IMR-90 (cell line): ENCODE measurements at regions not wholly inside any gene's neighbourhood (a gene's known extent, or its start where the extent isn't known, plus 50 kb on each side); places are given as distances from the start of the nearest gene placed in this dataset.

Experiments
- ATAC-seq: fragments of 200-7000 bp; cut with Tn5 transposase; 2 replicates; pipeline ENCODE4 v1.9.1; 2020; ENCODE audit warnings: low read depth, mild to moderate bottlenecking, moderate library complexity
- BruUV-seq: library from RNA; stranded (reverse); fragments of 400-500 nt; replicated peaks from 2 replicates; lab custom pipeline; 2021; lab: Mats Ljungman, UMichigan
- CTCF ChIA-PET: fragments of 300-600 bp; formaldehyde crosslinking; extraction: SDS; loops from one replicate; lab custom pipeline; 2021; ENCODE audit warnings: antibody characterized with exemption; lab: Yijun Ruan, JAX
- POLR2A ChIA-PET: fragments of 300-600 bp; sonication (Branson Sonifier 250); formaldehyde crosslinking; loops from one replicate; lab custom pipeline; 2022; ENCODE audit warnings: antibody characterized with exemption; ENCODE audit not compliant: unreplicated experiment; lab: Charles Lee
- DNase-seq: peaks from one replicate; pipeline ENCODE4 v3.0.0; 2013
- H2AFZ ChIP-seq: replicated peaks from 2 replicates; pipeline ENCODE3; 2013; ENCODE audit warnings: low read length, mild to moderate bottlenecking; ENCODE audit not compliant: poor library complexity
- H2AK5ac ChIP-seq: 2 replicates; pipeline ENCODE4 v1.6.1; 2013; ENCODE audit warnings: low read depth, low read length, inconsistent platforms
- H2AK9ac ChIP-seq: replicated peaks from 2 replicates; pipeline ENCODE3; 2013; ENCODE audit warnings: mild to moderate bottlenecking, low read depth, low read length, moderate library complexity; ENCODE audit not compliant: poor library complexity
- H2BK120ac ChIP-seq: 2 replicates; pipeline ENCODE4 v1.6.1; 2013; ENCODE audit warnings: low read depth, low read length, inconsistent platforms
- H2BK15ac ChIP-seq: 3 replicates; pipeline ENCODE4 v1.6.1; 2013; ENCODE audit warnings: low read depth, low read length, inconsistent platforms
- H2BK20ac ChIP-seq: 2 replicates; pipeline ENCODE4 v1.6.1; 2013; ENCODE audit warnings: low read depth, mild to moderate bottlenecking, inconsistent platforms, low read length, moderate library complexity
- H2BK5ac ChIP-seq: 2 replicates; pipeline ENCODE4 v1.6.1; 2013; ENCODE audit warnings: mild to moderate bottlenecking, low read depth, low read length, inconsistent platforms; ENCODE audit not compliant: poor library complexity, severe bottlenecking
- H3K14ac ChIP-seq: replicated peaks from 2 replicates; pipeline ENCODE4 v1.6.1; 2013; ENCODE audit warnings: low read depth, low read length, inconsistent platforms
- H3K18ac ChIP-seq: 2 replicates; pipeline ENCODE4 v1.6.1; 2013; ENCODE audit warnings: low read depth, low read length, control low read depth
- H3K23ac ChIP-seq: 2 replicates; pipeline ENCODE4 v1.6.1; 2013; ENCODE audit warnings: low read depth, low read length, inconsistent platforms
- H3K27ac ChIP-seq: 2 replicates; pipeline ENCODE4 v1.5.1; 2013; ENCODE audit warnings: mild to moderate bottlenecking, control low read depth, low read length; ENCODE audit not compliant: insufficient read depth
- H3K27me3 ChIP-seq: 2 replicates; pipeline ENCODE4 v1.6.1; 2013; ENCODE audit warnings: low read length; ENCODE audit not compliant: control insufficient read depth, insufficient read depth
- H3K36me3 ChIP-seq: 2 replicates; pipeline ENCODE4 v1.6.1; 2013; ENCODE audit warnings: low read length, mixed read lengths; ENCODE audit not compliant: control insufficient read depth, insufficient read depth
- H3K4ac ChIP-seq: 2 replicates; pipeline ENCODE4 v1.6.1; 2013; ENCODE audit warnings: low read depth, low read length, inconsistent platforms
- H3K4me1 ChIP-seq: 2 replicates; pipeline ENCODE4 v1.6.1; 2013; ENCODE audit warnings: low read length, mixed read lengths; ENCODE audit not compliant: control insufficient read depth, insufficient read depth
- H3K4me2 ChIP-seq: 2 replicates; pipeline ENCODE4 v1.6.1; 2013; ENCODE audit warnings: low read depth, mild to moderate bottlenecking, control low read depth, low read length, moderate library complexity
- H3K4me3 ChIP-seq: 2 replicates; pipeline ENCODE4 v1.5.1; 2013; ENCODE audit warnings: low read depth, mild to moderate bottlenecking, control low read depth, low read length, moderate library complexity; ENCODE audit not compliant: insufficient read depth
- H3K56ac ChIP-seq: 2 replicates; pipeline ENCODE4 v1.6.1; 2013; ENCODE audit warnings: low read length, inconsistent platforms; ENCODE audit not compliant: insufficient read depth; ENCODE audit errors: extremely low read depth
- H3K79me1 ChIP-seq, 2 experiments: 2 replicates each; pipeline ENCODE4 v1.6.1; 2013; ENCODE audit warnings: low read length in 2 of 2, inconsistent platforms in 1 of 2, low read depth in 1 of 2
- H3K9ac ChIP-seq: 2 replicates; pipeline ENCODE4 v1.6.1; 2013; ENCODE audit warnings: low read depth, low read length, control low read depth
- H3K9me1 ChIP-seq: 2 replicates; pipeline ENCODE4 v1.6.1; 2013; ENCODE audit warnings: low read length, inconsistent platforms; ENCODE audit not compliant: insufficient read depth
- H3K9me3 ChIP-seq: 2 replicates; pipeline ENCODE4 v1.6.1; 2013; ENCODE audit warnings: low read length; ENCODE audit not compliant: control insufficient read depth, insufficient read depth
- H4K20me1 ChIP-seq: 2 replicates; pipeline ENCODE4 v1.6.1; 2013; ENCODE audit warnings: low read length, inconsistent platforms; ENCODE audit not compliant: insufficient read depth
- H4K5ac ChIP-seq: 2 replicates; pipeline ENCODE4 v1.6.1; 2013; ENCODE audit warnings: mild to moderate bottlenecking, low read depth, low read length, control low read depth
- H4K8ac ChIP-seq, 2 experiments: 2 replicates each; pipeline ENCODE4 v1.6.1; 2013; ENCODE audit warnings: low read depth in 2 of 2, low read length in 2 of 2, control low read depth in 1 of 2, inconsistent platforms in 1 of 2
- H4K91ac ChIP-seq: 2 replicates; pipeline ENCODE4 v1.6.1; 2013; ENCODE audit warnings: low read depth, low read length, inconsistent platforms; ENCODE audit not compliant: insufficient read depth
- BHLHE40 ChIP-seq: fragments of 150-350 bp; IDR thresholded peaks from 2 replicates; pipeline ENCODE4 v1.6.1; 2016; ENCODE audit warnings: mild to moderate bottlenecking, low read depth, low read length
- CEBPB ChIP-seq: IDR thresholded peaks from 2 replicates; pipeline ENCODE4 v1.6.1; 2012; ENCODE audit warnings: low read depth, low read length, improper control_type of control experiment
- CHD1 ChIP-seq: IDR thresholded peaks from 2 replicates; pipeline ENCODE4 v1.6.1; 2012; ENCODE audit warnings: low read depth, low read length, improper control_type of control experiment
- FOS ChIP-seq: fragments of 150-350 bp; IDR thresholded peaks from 2 replicates; pipeline ENCODE4 v1.6.1; 2016; ENCODE audit warnings: low read depth, low read length
- MAFK ChIP-seq: IDR thresholded peaks from 2 replicates; pipeline ENCODE4 v1.6.1; 2012; ENCODE audit warnings: low read depth, low read length, improper control_type of control experiment
- MAZ ChIP-seq: IDR thresholded peaks from 2 replicates; pipeline ENCODE4 v1.6.1; 2012; ENCODE audit warnings: low read depth, mild to moderate bottlenecking, low read length, improper control_type of control experiment, moderate library complexity, borderline replicate concordance
- MXI1 ChIP-seq: IDR thresholded peaks from 2 replicates; pipeline ENCODE4 v1.6.1; 2012; ENCODE audit warnings: low read depth, mild to moderate bottlenecking, low read length, moderate library complexity, borderline replicate concordance
- NFE2L2 ChIP-seq: fragments of 150-350 bp; IDR thresholded peaks from 2 replicates; pipeline ENCODE4 v1.6.1; 2016; ENCODE audit warnings: low read depth, mild to moderate bottlenecking, low read length
- POLR2A ChIP-seq: IDR thresholded peaks from 2 replicates; pipeline ENCODE4 v1.6.1; 2012; ENCODE audit warnings: mild to moderate bottlenecking, low read depth, low read length
- RAD21 ChIP-seq: IDR thresholded peaks from 2 replicates; pipeline ENCODE4 v1.6.1; 2012; ENCODE audit warnings: low read length, improper control_type of control experiment
- RCOR1 ChIP-seq: IDR thresholded peaks from 2 replicates; pipeline ENCODE4 v1.6.1; 2012; ENCODE audit warnings: mild to moderate bottlenecking, low read length, improper control_type of control experiment; ENCODE audit not compliant: insufficient replicate concordance
- RFX5 ChIP-seq: IDR thresholded peaks from 2 replicates; pipeline ENCODE4 v1.8.0; 2012; ENCODE audit warnings: low read depth, mild to moderate bottlenecking, low read length, moderate library complexity
- SMC3 ChIP-seq: fragments of 150-350 bp; IDR thresholded peaks from 2 replicates; pipeline ENCODE4 v1.6.1; 2016; ENCODE audit warnings: low read depth, mild to moderate bottlenecking, antibody characterized with exemption, low read length, moderate library complexity
- WGBS, 2 experiments: methylation state at CpG; one replicate each; pipeline versions ENCODE4 v1.1.5 to v1.1.7; 2013; ENCODE audit warnings: missing lambda C conversion rate in 2 of 2; ENCODE audit not compliant: insufficient read length in 1 of 2; ENCODE audit errors: extremely low coverage in 2 of 2; 5-methylcytosine and 5-hydroxymethylcytosine counted together
- dilution Hi-C: fragments of 300-500 bp; cut with HindIII; formaldehyde crosslinking; loops from one replicate; pipeline ENCODE4 v1.14.3; 2018; ENCODE audit warnings: low sequenced_read_pairs; ENCODE audit not compliant: unreplicated experiment
- in situ Hi-C: fragments of 300-500 bp; cut with MboI; formaldehyde crosslinking; loops from 3 replicates; pipeline ENCODE4 v1.14.3; 2019; ENCODE audit warnings: low sequenced_read_pairs, inconsistent platforms, mixed read lengths
- intact Hi-C: fragments of 100-400 bp; cut with micrococcal nuclease; formaldehyde crosslinking; loops from 2 replicates; pipeline ENCODE4 v1.10.0; 2022
- TF ChIP-seq, protein P1 (sequence below): fragments of 150-350 bp; IDR thresholded peaks from 2 replicates; pipeline ENCODE4 v1.6.1; 2017; ENCODE audit warnings: mild to moderate bottlenecking, antibody characterized with exemption, low read length, low read depth
- TF ChIP-seq, protein P2 (sequence below): fragments of 150-350 bp; IDR thresholded peaks from 2 replicates; pipeline ENCODE4 v1.6.1; 2016; ENCODE audit warnings: low read depth, mild to moderate bottlenecking, low read length, moderate library complexity, borderline replicate concordance
- TF ChIP-seq, protein P3 (sequence below): conservative IDR thresholded peaks from 2 replicates; pipeline ENCODE4 v1.5.1; 2012; ENCODE audit warnings: mild to moderate bottlenecking, low read depth, low read length, improper control_type of control experiment

DNA sequence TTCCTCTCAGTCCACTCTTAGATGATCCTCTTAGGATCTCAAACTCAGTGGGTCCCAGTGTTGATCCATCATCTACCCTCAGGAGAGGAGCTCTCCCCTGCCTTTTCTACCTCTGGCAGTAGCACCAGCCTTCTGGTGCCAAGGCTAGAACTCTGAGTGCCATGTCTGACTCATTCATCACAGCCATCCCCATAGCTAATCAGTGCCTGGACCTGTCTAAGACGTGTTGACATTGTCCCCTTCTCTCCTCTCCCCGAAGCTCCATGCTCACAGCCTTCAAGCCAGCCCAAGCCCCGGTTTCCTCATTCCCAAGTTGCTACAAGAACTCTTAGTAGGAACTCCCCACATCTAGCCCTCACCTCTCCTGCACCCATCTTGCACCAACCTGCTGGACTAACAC lies 73.5 kb upstream of the GRIN2A start:
- Histone ChIP-seq H3K9ac (no peak overlapping the region), H4K20me1 (no peaks in the 10 kb centered on the region), H3K9me1 (no peaks in the 10 kb centered on the region), H3K4me2 (no peak overlapping the region), H3K18ac (no peak overlapping the region), H3K79me1 (no peaks in the 10 kb centered on the region), H3K23ac (no peak overlapping the region), H3K27ac (no peak overlapping the region), H2AK5ac (no peak overlapping the region), H3K56ac (no peak overlapping the region), H4K8ac (no peak overlapping the region), H3K36me3 (no peaks in the 10 kb centered on the region), H3K9me3 (no peaks in the 10 kb centered on the region), H3K4ac (no peak overlapping the region), H2BK120ac (no peak overlapping the region), H3K14ac (no peak overlapping the region), H4K91ac (no peak overlapping the region), H2BK5ac (no peak overlapping the region), H4K5ac (no peak overlapping the region), H3K27me3 (no peaks in the 10 kb centered on the region), H2BK15ac (no peak overlapping the region), H2AFZ (no peak overlapping the region), H3K4me3 (no peak overlapping the region), H3K4me1 (no peaks in the 10 kb centered on the region), H2BK20ac (no peak overlapping the region), H2AK9ac (no peak overlapping the region)
- ATAC-seq (no peak), DNase-seq (no peak)
- WGBS, 2 experiments: 39% methylated on average over 3 of the region's 3 CpGs; no CpG with 5 or more reads in 1 of the 2 experiments
- intact Hi-C loops (loop anchor here (2.0 kb wide), 1 partner anchor 481 kb away; no protein-coding TSS in a partner anchor), in situ Hi-C loops (loop anchor here (5.0 to 25.0 kb wide), 3 partner anchors 257 to 657 kb away; no protein-coding TSS in a partner anchor), dilution Hi-C loops (no loop called here)
- TF ChIP-seq CEBPB: no peak
- TF ChIP-seq MAZ: no peak
- no peak for TF ChIP-seq RCOR1
- TF ChIP-seq RAD21: no peak
- no peak for TF ChIP-seq POLR2A
- no peak for TF ChIP-seq RFX5
- TF ChIP-seq CHD1: no peak
- TF ChIP-seq, protein P1, sequence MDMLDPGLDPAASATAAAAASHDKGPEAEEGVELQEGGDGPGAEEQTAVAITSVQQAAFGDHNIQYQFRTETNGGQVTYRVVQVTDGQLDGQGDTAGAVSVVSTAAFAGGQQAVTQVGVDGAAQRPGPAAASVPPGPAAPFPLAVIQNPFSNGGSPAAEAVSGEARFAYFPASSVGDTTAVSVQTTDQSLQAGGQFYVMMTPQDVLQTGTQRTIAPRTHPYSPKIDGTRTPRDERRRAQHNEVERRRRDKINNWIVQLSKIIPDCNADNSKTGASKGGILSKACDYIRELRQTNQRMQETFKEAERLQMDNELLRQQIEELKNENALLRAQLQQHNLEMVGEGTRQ: no peak
- TF ChIP-seq, protein P2, sequence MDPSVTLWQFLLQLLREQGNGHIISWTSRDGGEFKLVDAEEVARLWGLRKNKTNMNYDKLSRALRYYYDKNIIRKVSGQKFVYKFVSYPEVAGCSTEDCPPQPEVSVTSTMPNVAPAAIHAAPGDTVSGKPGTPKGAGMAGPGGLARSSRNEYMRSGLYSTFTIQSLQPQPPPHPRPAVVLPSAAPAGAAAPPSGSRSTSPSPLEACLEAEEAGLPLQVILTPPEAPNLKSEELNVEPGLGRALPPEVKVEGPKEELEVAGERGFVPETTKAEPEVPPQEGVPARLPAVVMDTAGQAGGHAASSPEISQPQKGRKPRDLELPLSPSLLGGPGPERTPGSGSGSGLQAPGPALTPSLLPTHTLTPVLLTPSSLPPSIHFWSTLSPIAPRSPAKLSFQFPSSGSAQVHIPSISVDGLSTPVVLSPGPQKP: no peak
- no peak for TF ChIP-seq MXI1
- TF ChIP-seq, protein P3, sequence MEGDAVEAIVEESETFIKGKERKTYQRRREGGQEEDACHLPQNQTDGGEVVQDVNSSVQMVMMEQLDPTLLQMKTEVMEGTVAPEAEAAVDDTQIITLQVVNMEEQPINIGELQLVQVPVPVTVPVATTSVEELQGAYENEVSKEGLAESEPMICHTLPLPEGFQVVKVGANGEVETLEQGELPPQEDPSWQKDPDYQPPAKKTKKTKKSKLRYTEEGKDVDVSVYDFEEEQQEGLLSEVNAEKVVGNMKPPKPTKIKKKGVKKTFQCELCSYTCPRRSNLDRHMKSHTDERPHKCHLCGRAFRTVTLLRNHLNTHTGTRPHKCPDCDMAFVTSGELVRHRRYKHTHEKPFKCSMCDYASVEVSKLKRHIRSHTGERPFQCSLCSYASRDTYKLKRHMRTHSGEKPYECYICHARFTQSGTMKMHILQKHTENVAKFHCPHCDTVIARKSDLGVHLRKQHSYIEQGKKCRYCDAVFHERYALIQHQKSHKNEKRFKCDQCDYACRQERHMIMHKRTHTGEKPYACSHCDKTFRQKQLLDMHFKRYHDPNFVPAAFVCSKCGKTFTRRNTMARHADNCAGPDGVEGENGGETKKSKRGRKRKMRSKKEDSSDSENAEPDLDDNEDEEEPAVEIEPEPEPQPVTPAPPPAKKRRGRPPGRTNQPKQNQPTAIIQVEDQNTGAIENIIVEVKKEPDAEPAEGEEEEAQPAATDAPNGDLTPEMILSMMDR: no peak
- no peak for TF ChIP-seq BHLHE40
- TF ChIP-seq FOS: no peak
- no peak for TF ChIP-seq SMC3
- no peak for TF ChIP-seq NFE2L2
- TF ChIP-seq MAFK: no peak
- ChIA-PET POLR2A (no interaction called here), CTCF (no interaction called here)
- BruUV-seq: no TSS peak
